Vagina (tissue), 2 donors: ENCODE measurements at regions not wholly inside any gene's neighbourhood (a gene's known extent, or its start where the extent isn't known, plus 50 kb on each side); places are given as distances from the start of the nearest gene placed in this dataset.

Experiments
- CTCF ChIP-seq, 3 experiments: fragments of 450-650 bp in 2 of 3; fragments of 200-600 bp in 1 of 3; sonication (generic) in 1 of 3; IDR thresholded peaks; one replicate each; pipeline ENCODE4 v1.5.1; 2017 to 2019; ENCODE audit warnings: antibody characterized with exemption in 3 of 3, mild to moderate bottlenecking in 2 of 3, moderate library complexity in 2 of 3
- POLR2AphosphoS5 ChIP-seq, 2 donors: sonication (generic); formaldehyde crosslinking; IDR thresholded peaks; one replicate each; pipeline ENCODE4 v1.9.0; 2017; ENCODE audit warnings: antibody characterized with exemption in 2 of 2, mild to moderate bottlenecking in 2 of 2, low read depth in 1 of 2; ENCODE audit not compliant: insufficient read depth in 1 of 2

GRCh38 chr10:113473851-113474250 is 79.0 kb upstream of the HABP2 start:
- TF ChIP-seq CTCF (IDR thresholded peaks at IDR 0.05) (no peak), POLR2AphosphoS5 (IDR thresholded peaks at IDR 0.05; ENCODE audit: insufficient read depth in 1 of 2, low read depth in 1 of 2) (no peak)
